ENCODE measurements at regions not wholly inside any gene's neighbourhood (a gene's known extent, or its start where the extent isn't known, plus 50 kb on each side); places are given as distances from the start of the nearest gene placed in this dataset.

DNA sequence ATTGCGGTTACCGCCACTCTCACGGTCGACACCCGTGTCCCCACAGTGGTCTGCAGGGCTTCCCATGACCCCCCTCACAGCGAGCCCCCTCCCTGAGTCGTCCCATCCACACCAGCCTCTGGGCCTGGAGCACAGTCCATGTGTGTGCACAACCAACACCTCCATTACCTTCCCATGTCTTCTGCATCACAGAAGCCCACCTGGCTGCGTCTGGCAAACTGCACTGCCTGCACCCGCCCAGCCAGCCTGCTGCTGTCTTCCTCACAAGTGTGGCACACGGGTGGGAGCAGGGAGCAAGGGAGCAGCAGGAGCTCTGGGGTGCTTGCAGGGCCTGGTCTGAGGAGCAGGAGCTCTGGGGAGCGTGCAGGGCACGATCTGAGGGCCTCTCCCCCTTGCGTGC, 415.3 kb upstream of the IRX4 start:
- Mint-ChIP-seq H3K27me3 (ENCODE audit: insufficient read depth) (no peaks in the 10 kb centered on the region), H3K4me3 (no peak overlapping the region), H3K27ac (no peak overlapping the region), H3K4me1 (ENCODE audit: low read depth) (no peaks in the 10 kb centered on the region), H3K36me3 (ENCODE audit: low read depth) (no peaks in the 10 kb centered on the region), H3K9me3 (no peaks in the 10 kb centered on the region)
- DNase-seq (ENCODE audit: low spot score), result no peak
- intact Hi-C loops (cut with micrococcal nuclease), result no loop called here

DNA sequence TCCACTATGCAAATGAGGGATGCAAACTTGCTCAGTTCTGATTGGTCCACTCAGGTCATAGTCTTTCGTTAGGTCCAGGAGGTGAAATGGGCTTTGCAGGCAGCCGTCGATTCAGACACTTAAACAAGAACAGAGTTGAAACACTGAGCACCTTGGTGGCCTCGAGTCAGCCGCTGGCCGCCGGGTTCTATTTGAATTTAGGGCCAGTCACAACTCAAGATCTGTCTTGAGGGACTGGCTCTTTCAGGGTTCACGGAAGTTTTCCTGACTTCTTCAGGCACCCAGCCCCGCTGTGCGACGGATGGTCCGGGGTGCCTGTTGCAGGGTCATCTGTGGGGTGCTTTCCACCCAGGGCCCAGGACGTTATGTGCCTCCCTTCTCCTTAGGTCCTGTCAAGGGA, 412.8 kb upstream of the IRX4 start:
- intact Hi-C loops (cut with micrococcal nuclease), result no loop called here

DNA sequence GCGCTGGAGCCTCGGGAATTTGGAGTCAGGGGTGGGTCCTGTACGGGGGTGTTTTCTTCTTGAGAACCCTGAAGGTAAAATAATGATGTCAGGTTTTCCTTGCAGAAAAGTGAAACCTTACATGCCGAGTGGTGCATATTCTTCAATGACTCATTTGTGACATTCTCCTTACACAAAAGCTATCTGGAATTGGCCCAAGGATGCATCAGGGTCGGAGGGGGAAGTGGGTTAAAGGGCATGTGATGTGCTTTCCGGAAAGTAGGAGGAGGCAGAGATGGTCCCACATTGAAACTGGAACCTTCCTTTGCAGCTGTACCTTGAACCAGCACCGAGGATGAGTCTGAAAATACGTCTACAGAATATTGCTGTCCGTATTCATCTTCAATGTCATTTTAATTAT, 411.2 kb upstream of the IRX4 start:
- Mint-ChIP-seq H3K4me3 (no peak overlapping the region), H3K4me1 (ENCODE audit: low read depth) (no peaks in the 10 kb centered on the region), H3K27me3 (ENCODE audit: insufficient read depth) (no peaks in the 10 kb centered on the region), H3K27ac (no peak overlapping the region), H3K36me3 (ENCODE audit: low read depth) (no peaks in the 10 kb centered on the region), H3K9me3 (no peaks in the 10 kb centered on the region)
- intact Hi-C loops (cut with micrococcal nuclease), result no loop called here
- no peak for DNase-seq (ENCODE audit: low spot score)

More for the DNA sequence above, 412.8 kb upstream of the IRX4 start:
- Mint-ChIP-seq H3K27me3 (ENCODE audit: insufficient read depth) (no peaks in the 10 kb centered on the region), H3K4me3 (no peak overlapping the region), H3K4me1 (ENCODE audit: low read depth) (no peaks in the 10 kb centered on the region), H3K9me3 (no peaks in the 10 kb centered on the region), H3K36me3 (ENCODE audit: low read depth) (no peaks in the 10 kb centered on the region), H3K27ac (no peak overlapping the region)
- no peak for DNase-seq (ENCODE audit: low spot score)

DNA sequence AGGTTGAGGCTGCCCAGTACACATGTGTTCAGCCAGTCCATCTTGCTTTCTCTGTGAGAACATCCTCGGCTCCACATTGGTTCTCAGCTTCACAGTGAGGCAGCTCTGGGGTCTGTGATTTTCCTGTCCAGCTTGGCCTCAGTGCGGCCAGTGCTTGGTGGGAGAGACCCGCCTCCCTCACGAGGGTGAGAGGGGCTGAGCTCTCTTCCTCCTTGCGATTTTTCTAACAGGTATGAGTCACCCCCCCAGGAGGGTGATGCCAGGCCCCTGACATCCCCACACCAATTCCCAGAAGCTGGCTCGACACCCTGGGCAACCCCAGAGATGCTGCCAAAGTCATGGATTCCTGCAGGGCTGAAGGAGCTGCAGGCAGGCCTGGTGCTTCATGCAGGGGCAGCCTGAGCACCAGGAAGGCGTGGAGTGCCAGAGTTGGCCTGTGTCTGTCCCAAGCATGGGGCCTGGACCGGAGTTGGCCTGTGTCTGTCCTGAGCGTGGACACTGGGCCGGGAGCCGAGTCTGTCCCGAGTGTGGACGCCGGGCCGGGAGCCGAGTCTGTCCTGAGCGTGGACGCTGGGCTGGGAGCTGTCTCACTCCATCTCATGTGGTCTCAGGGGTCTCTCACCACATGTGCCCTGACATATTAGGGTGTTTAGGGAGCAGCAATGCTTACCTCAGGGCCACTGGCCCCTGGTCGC, 408.6 kb upstream of the IRX4 start:
- Mint-ChIP-seq H3K4me1 (ENCODE audit: low read depth) (no peaks in the 10 kb centered on the region), H3K4me3 (no peak overlapping the region), H3K27ac (no peak overlapping the region), H3K27me3 (ENCODE audit: insufficient read depth) (no peaks in the 10 kb centered on the region), H3K9me3 (no peaks in the 10 kb centered on the region), H3K36me3 (ENCODE audit: low read depth) (no peaks in the 10 kb centered on the region)
- intact Hi-C loops (cut with micrococcal nuclease), result no loop called here
- no peak for DNase-seq (ENCODE audit: low spot score)

DNA sequence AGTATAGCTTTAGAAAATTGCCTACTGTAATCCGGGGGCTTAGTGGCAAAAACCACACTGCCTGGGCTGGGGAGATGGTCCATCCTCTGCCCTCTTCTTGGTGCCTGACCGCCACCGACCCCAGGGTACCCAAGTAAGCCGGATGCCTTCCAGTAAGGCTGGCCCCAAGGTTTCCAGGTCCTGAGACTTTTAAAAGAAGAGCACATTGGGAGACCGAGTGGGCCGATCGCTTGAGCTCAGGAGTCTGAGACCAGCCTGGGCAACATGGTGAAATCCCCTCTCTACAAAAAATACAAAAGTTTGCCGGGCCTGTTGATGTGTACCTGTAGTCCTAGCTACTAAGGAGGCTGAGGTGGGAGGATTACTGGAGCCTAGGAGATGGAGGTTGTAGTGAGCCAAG, 406.7 kb upstream of the IRX4 start:
- Mint-ChIP-seq H3K9me3 (no peaks in the 10 kb centered on the region), H3K4me3 (no peak overlapping the region), H3K4me1 (ENCODE audit: low read depth) (no peaks in the 10 kb centered on the region), H3K27ac (no peak overlapping the region), H3K27me3 (ENCODE audit: insufficient read depth) (no peaks in the 10 kb centered on the region), H3K36me3 (ENCODE audit: low read depth) (no peaks in the 10 kb centered on the region)
- DNase-seq (ENCODE audit: low spot score), result no peak
- intact Hi-C loops (cut with micrococcal nuclease), result no loop called here

DNA sequence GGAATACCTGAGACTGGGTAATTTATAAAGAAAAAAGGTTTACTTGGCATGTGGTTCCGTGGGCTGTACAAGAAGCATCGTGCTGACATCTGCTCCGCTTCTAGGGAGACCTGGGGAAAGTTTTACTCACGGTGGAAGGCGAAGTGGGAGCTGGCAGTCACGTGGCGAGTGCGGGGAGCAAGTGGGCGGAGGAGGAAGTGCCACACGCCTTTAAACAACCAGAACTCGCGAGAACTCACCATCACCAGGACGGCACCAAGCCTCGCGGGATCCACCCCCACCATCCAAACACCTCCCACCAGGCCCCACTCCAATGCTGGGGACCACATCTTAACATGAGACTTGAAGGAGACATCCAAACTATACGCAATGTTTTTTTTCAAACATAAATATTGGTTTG, 406.2 kb upstream of the IRX4 start:
- intact Hi-C loops (cut with micrococcal nuclease), result no loop called here
- no peaks in the 10 kb centered on the region for H3K27me3 Mint-ChIP-seq (ENCODE audit: insufficient read depth)
- H3K9me3 Mint-ChIP-seq, result no peaks in the 10 kb centered on the region
- no peaks in the 10 kb centered on the region for H3K36me3 Mint-ChIP-seq (ENCODE audit: low read depth)
- DNase-seq (ENCODE audit: low spot score), result no peak
- no peak overlapping the region for H3K27ac Mint-ChIP-seq
- no peaks in the 10 kb centered on the region for H3K4me1 Mint-ChIP-seq (ENCODE audit: low read depth)
- no peak overlapping the region for H3K4me3 Mint-ChIP-seq

DNA sequence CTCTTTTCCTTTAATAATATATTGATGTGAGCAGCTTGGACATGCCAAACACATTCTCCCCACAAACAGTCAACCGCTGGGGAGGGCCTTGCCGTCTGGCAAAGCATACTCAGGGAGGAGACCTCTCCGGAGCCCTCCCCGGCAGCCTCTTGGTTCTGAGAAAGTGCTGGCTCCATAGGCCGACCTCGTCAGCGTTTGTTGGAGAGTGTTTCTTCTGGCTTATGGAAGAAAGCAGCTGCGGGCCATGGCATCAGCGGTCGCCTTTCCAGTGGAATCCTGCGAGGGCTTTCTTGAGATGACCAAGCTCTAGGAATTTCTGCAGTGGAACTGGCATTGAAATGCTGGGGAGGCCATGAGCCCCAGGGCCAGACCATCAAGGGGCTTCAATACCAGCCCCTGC, 405.7 kb upstream of the IRX4 start:
- Mint-ChIP-seq H3K4me1 (ENCODE audit: low read depth) (no peaks in the 10 kb centered on the region), H3K27me3 (ENCODE audit: insufficient read depth) (no peaks in the 10 kb centered on the region), H3K36me3 (ENCODE audit: low read depth) (no peaks in the 10 kb centered on the region), H3K4me3 (no peak overlapping the region), H3K9me3 (no peaks in the 10 kb centered on the region), H3K27ac (no peak overlapping the region)
- no peak for DNase-seq (ENCODE audit: low spot score)
- intact Hi-C loops (cut with micrococcal nuclease), result no loop called here

DNA sequence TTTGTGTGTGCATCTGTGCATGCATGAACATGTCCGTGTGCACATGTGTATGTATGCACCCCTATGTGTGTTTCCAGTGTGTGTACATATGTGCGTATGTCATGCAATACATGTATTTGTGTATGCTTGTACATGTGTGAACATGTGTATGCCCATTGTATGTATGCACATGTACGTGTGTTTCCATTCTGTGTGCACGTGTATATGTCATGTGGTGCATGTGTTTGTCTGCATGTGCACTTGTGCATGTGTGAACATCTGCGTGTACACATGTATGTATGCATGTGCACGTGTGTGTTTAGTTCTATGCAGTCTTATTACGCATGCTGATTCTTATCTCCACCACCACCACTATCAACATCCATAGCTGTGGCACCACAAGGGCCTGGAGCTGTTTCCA, 403.5 kb upstream of the IRX4 start:
- no peak overlapping the region for H3K27ac Mint-ChIP-seq
- H3K27me3 Mint-ChIP-seq (ENCODE audit: insufficient read depth), result no peaks in the 10 kb centered on the region
- no peaks in the 10 kb centered on the region for H3K4me1 Mint-ChIP-seq (ENCODE audit: low read depth)
- H3K36me3 Mint-ChIP-seq (ENCODE audit: low read depth), result no peaks in the 10 kb centered on the region
- no peaks in the 10 kb centered on the region for H3K9me3 Mint-ChIP-seq
- no peak for DNase-seq (ENCODE audit: low spot score)
- H3K4me3 Mint-ChIP-seq, result no peak overlapping the region
- intact Hi-C loops (cut with micrococcal nuclease), result no loop called here

DNA sequence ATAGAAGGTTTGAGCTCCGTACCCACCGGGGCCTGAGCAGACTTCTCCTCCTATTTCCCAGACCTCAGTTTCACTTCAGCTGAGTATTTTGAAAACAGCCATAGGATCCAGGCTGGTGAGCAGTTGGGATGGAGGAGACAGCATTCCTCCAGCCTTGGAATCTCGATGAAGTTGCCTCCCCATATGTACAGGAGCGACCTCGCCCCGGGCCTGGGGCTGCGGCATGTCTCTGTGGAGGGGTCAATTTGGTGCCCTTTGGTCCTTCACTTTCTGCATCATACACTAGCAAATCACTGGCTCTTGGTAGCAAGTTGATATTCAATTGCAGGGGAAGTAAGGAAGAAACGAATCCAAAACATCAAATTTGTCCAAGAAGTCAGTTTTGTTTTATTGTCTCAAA, 402.0 kb upstream of the IRX4 start:
- no peaks in the 10 kb centered on the region for H3K36me3 Mint-ChIP-seq (ENCODE audit: low read depth)
- DNase-seq (ENCODE audit: low spot score), result no peak
- intact Hi-C loops (cut with micrococcal nuclease), result no loop called here
- no peak overlapping the region for H3K27ac Mint-ChIP-seq
- no peak overlapping the region for H3K4me3 Mint-ChIP-seq
- H3K9me3 Mint-ChIP-seq, result no peaks in the 10 kb centered on the region
- no peaks in the 10 kb centered on the region for H3K4me1 Mint-ChIP-seq (ENCODE audit: low read depth)
- no peaks in the 10 kb centered on the region for H3K27me3 Mint-ChIP-seq (ENCODE audit: insufficient read depth)

DNA sequence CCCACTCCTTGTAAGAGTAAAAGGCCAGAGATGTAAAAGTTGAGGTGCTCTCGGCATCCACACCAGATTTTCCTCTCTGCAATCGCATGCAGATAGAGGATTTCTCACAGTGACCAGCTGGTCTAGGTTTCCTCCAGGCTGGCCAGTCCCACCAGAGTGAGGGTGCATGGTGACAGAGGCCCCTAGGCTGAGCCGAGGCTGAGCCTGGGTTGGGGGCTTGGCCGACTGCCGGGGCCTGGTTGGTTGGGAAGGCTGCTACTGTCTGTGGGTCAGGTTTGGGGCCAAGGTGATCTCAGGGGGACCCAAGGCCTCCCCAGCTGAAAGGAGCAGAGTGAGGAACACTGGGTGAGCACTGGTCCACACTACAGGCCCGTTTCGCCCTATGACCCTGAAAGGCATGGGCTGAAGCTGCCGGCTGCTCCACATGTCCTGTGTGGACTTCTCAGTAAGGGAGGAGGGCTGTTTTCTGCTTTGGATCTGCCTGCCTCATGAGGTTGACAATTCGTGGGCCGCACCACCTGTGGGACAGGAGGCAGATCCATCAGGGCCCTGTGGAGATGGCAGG, 400.8 kb upstream of the IRX4 start:
- Mint-ChIP-seq H3K27me3 (ENCODE audit: insufficient read depth) (no peaks in the 10 kb centered on the region), H3K4me1 (ENCODE audit: low read depth) (no peaks in the 10 kb centered on the region), H3K4me3 (no peak overlapping the region), H3K27ac (no peak overlapping the region), H3K9me3 (peaks cover 5% of the 10 kb centered on the region), H3K36me3 (ENCODE audit: low read depth) (no peaks in the 10 kb centered on the region)
- intact Hi-C loops (cut with micrococcal nuclease), result no loop called here
- DNase-seq (ENCODE audit: low spot score), result no peak

DNA sequence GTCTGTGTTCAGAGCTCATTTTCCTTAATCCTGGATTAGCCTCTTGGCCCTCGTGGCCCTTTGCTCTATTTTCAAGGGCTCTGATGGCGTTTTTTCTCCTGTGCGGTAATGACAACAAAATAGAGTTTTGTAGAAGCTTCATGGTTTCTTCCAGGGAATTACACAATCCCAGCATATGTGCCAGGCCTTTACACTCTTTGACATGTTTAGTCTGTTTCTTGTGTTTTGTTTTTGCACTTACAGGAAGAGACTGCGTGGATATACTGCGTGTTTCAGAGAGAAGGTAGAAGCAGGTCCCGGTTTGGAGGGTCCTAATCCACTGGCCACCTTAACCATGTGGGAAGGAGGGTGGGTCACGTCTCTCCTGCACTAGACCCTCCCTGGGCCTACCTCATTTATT, 400.2 kb upstream of the IRX4 start:
- Mint-ChIP-seq H3K9me3 (peaks cover 5% of the 10 kb centered on the region), H3K27ac (no peak overlapping the region), H3K36me3 (ENCODE audit: low read depth) (no peaks in the 10 kb centered on the region), H3K27me3 (ENCODE audit: insufficient read depth) (no peaks in the 10 kb centered on the region), H3K4me1 (ENCODE audit: low read depth) (no peaks in the 10 kb centered on the region), H3K4me3 (no peak overlapping the region)
- no peak for DNase-seq (ENCODE audit: low spot score)
- intact Hi-C loops (cut with micrococcal nuclease), result no loop called here

DNA sequence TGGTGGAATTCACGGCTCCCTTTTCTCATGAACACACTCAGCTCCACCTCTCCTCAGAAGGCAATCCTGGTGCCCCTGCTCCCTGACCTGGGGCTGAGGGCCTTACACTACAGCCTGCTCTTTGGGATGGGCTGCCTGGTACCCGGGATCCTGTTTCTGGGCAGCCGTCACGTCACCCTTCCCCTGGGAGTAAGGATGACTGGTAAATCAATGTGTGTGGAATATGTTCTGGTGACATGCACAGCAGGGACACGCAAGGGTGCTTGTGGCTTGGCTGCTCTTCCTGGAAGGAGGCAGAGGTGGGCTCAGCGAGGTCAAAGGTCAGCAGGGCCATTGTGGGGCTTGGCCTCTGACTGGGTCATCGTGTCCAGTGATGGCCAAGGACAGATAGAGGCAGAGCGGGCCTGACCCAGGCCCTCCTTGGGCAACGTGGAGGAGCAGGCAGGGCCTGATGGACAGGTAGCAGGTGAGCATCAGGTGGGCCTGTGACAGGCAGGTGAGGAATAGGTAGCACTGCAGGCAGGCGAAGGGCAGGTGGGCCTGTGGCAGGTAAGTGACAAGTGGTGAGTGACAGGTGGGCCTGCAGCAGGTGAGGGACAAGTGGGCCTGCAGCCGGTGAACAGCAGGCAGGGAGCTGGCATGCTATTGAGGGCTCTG, 399.4 kb upstream of the IRX4 start:
- no peaks in the 10 kb centered on the region for H3K4me1 Mint-ChIP-seq (ENCODE audit: low read depth)

DNA sequence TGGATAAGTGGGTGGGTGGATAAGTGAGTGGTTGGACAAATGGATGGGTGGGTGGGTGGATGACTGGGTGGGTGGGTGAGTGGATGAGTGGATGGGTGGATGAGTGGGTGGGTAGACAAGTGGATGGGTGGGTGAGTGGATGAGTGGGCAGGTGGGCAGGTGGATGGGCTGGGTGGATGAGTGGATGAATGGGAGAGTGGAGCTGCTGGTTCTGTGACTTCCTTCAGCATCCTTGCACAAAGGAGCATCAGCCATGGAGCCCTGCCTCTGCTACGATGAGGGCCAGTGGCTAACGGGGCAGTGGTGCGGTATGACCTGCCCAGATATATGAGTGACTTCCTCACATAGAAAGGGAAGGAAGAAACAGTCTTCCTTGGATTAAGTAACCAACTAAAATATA, 398.7 kb upstream of the IRX4 start:
- Mint-ChIP-seq H3K9me3 (peaks cover 5% of the 10 kb centered on the region), H3K36me3 (ENCODE audit: low read depth) (no peaks in the 10 kb centered on the region), H3K4me1 (ENCODE audit: low read depth) (no peaks in the 10 kb centered on the region), H3K27ac (no peak overlapping the region), H3K27me3 (ENCODE audit: insufficient read depth) (no peaks in the 10 kb centered on the region), H3K4me3 (no peak overlapping the region)
- intact Hi-C loops (cut with micrococcal nuclease), result no loop called here
- no peak for DNase-seq (ENCODE audit: low spot score)

More for the DNA sequence above, 399.4 kb upstream of the IRX4 start:
- DNase-seq (ENCODE audit: low spot score), result no peak
- Mint-ChIP-seq H3K27ac (no peak overlapping the region), H3K4me3 (no peak overlapping the region), H3K36me3 (ENCODE audit: low read depth) (no peaks in the 10 kb centered on the region), H3K9me3 (peaks cover 5% of the 10 kb centered on the region), H3K27me3 (ENCODE audit: insufficient read depth) (no peaks in the 10 kb centered on the region)
- intact Hi-C loops (cut with micrococcal nuclease), result no loop called here
